Panc1 (cell line): ENCODE measurements at regions not wholly inside any gene's neighbourhood (a gene's known extent, or its start where the extent isn't known, plus 50 kb on each side); places are given as distances from the start of the nearest gene placed in this dataset.

Experiments used
- ATAC-seq: fragments of 200-7000 bp; cut with Tn5 transposase; 2 replicates; pipeline ENCODE4 v1.9.1; 2020; ENCODE audit warnings: mild to moderate bottlenecking, moderate library complexity
- BruUV-seq: library from RNA; stranded (reverse); fragments of 400-500 nt; replicated peaks from 2 replicates; lab custom pipeline; 2021; lab: Mats Ljungman, UMichigan
- CTCF ChIA-PET: fragments of 300-600 bp; sonication (Branson Sonifier 250); formaldehyde crosslinking; loops from one replicate; lab custom pipeline; 2022; ENCODE audit warnings: antibody characterized with exemption; lab: Charles Lee
- POLR2A ChIA-PET: fragments of 300-600 bp; sonication (Branson Sonifier 250); formaldehyde crosslinking; loops from one replicate; lab custom pipeline; 2022; ENCODE audit warnings: antibody characterized with exemption; lab: Charles Lee
- DNase-seq: peaks from one replicate; pipeline ENCODE4 v3.0.0-alpha.2; 2010; ENCODE audit warnings: low read depth, low spot score
- H3K27ac ChIP-seq: 2 replicates; pipeline ENCODE4 v1.5.1; 2011; ENCODE audit warnings: mild to moderate bottlenecking, low read length, inconsistent platforms
- H3K27me3 ChIP-seq: fragments of 200-500 bp; sonication (Bioruptor generic); 2 replicates; pipeline ENCODE4 v1.6.0; 2014; ENCODE audit warnings: low read length, inconsistent platforms; ENCODE audit not compliant: control insufficient read depth, insufficient read depth
- H3K36me3 ChIP-seq: fragments of 200-500 bp; sonication (Bioruptor generic); 2 replicates; pipeline ENCODE4 v1.5.1; 2014; ENCODE audit warnings: inconsistent platforms, mild to moderate bottlenecking, low read length, moderate library complexity; ENCODE audit not compliant: control insufficient read depth, insufficient read depth
- H3K4me1 ChIP-seq: 2 replicates; pipeline ENCODE4 v1.5.1; 2011; ENCODE audit warnings: inconsistent platforms, mild to moderate bottlenecking, low read length, moderate library complexity; ENCODE audit not compliant: control insufficient read depth, insufficient read depth
- H3K4me3 ChIP-seq, 2 experiments: 2 replicates each; pipeline ENCODE4 v1.5.1; 2011 to 2012; ENCODE audit warnings: low read depth in 2 of 2, low read length in 2 of 2, mild to moderate bottlenecking in 2 of 2, inconsistent platforms in 1 of 2, moderate library complexity in 1 of 2
- H3K9me3 ChIP-seq: fragments of 200-500 bp; sonication (Bioruptor generic); 2 replicates; pipeline ENCODE4 v1.5.1; 2014; ENCODE audit warnings: low read depth, mild to moderate bottlenecking, inconsistent platforms, low read length, moderate library complexity; ENCODE audit not compliant: control insufficient read depth, insufficient read depth
- POLR2AphosphoS5 ChIP-seq: IDR thresholded peaks from 2 replicates; pipeline ENCODE4 v1.6.1; 2012; ENCODE audit warnings: mild to moderate bottlenecking, low read depth, low read length, moderate library complexity
- REST ChIP-seq, 2 experiments: IDR thresholded peaks; 2 replicates each; pipeline ENCODE4 v1.6.1; 2011 to 2012; ENCODE audit warnings: low read depth in 2 of 2, control low read depth in 1 of 2, low read length in 1 of 2, mild to moderate bottlenecking in 1 of 2, moderate library complexity in 1 of 2; ENCODE audit not compliant: insufficient read depth in 1 of 2
- SIN3A ChIP-seq: IDR thresholded peaks from 2 replicates; pipeline ENCODE4 v1.6.1; 2012; ENCODE audit warnings: low read depth, mild to moderate bottlenecking, low read length, moderate library complexity, borderline replicate concordance; ENCODE audit not compliant: insufficient read depth
- TCF7L2 ChIP-seq: IDR thresholded peaks from 2 replicates; pipeline ENCODE4 v1.6.1; 2011; ENCODE audit warnings: mild to moderate bottlenecking, low read depth, low read length, inconsistent platforms
- in situ Hi-C: cut with HindIII; loops from 2 replicates; pipeline ENCODE4 v1.10.0; 2016; ENCODE audit warnings: low sequenced_read_pairs, low pct_unique_long_range_greater_than_20kb
- intact Hi-C: fragments of 100-400 bp; cut with micrococcal nuclease; formaldehyde crosslinking; loops from one replicate; pipeline ENCODE4 v1.10.0; 2022; ENCODE audit not compliant: unreplicated experiment
- TF ChIP-seq, protein P1 (sequence below): fragments of 450-650 bp; IDR thresholded peaks from 2 replicates; pipeline ENCODE4 v1.5.1; 2017; ENCODE audit warnings: mild to moderate bottlenecking

DNA sequence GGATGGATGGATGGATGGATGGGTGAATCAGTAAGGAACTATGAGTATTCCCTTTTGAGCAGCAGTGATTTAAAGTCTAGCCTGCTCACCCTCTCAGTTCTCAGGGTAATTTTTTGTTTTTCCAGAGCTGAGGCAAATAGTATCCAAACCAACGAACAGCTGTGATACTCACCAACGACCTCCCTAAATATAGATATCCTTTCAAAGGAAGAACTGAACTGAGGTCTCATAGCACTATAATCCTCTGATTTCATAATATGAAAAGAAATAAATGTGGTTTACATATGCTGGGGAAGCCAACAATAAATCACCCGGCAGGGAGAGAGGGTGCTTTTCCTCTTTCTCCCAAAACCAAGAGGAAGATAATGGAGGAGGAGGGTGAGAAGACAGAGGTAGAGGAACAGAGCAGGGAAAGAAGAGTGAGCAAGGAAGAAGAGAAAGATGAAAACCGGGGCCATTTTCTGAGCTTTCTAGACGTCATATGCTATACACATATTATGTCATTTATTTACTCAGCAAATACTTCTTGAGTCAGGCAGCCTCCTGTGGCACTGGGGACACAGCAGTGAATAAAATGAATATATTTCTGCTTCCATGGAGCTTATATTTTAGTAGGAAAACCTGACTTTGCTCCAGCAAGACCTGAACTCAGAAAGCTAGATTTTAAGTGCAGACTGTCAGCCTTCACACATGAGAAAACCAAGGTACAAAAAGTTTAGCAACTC lies 710.7 kb upstream of the TBX3 start:
- Histone ChIP-seq H3K4me3 (no peak overlapping the region), H3K9me3 (peaks cover 4% of the 10 kb centered on the region; the same call in 1 of the 2 replicates), H3K27ac (no peak overlapping the region), H3K4me1 (no peaks in the 10 kb centered on the region), H3K27me3 (no peaks in the 10 kb centered on the region), H3K36me3 (no peaks in the 10 kb centered on the region)
- ChIA-PET POLR2A (no interaction called here), CTCF (no interaction called here)
- TF ChIP-seq REST (IDR thresholded peaks at IDR 0.05; ENCODE audit: insufficient read depth in 1 of 2, low read depth in 2 of 2, low read length in 1 of 2) = no peak
- TF ChIP-seq POLR2AphosphoS5 = no peak
- no peak for TF ChIP-seq SIN3A
- TF ChIP-seq, protein P1, sequence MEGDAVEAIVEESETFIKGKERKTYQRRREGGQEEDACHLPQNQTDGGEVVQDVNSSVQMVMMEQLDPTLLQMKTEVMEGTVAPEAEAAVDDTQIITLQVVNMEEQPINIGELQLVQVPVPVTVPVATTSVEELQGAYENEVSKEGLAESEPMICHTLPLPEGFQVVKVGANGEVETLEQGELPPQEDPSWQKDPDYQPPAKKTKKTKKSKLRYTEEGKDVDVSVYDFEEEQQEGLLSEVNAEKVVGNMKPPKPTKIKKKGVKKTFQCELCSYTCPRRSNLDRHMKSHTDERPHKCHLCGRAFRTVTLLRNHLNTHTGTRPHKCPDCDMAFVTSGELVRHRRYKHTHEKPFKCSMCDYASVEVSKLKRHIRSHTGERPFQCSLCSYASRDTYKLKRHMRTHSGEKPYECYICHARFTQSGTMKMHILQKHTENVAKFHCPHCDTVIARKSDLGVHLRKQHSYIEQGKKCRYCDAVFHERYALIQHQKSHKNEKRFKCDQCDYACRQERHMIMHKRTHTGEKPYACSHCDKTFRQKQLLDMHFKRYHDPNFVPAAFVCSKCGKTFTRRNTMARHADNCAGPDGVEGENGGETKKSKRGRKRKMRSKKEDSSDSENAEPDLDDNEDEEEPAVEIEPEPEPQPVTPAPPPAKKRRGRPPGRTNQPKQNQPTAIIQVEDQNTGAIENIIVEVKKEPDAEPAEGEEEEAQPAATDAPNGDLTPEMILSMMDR = no peak
- no peak for TF ChIP-seq TCF7L2
- BruUV-seq = no TSS peak
- no peak for DNase-seq
- in situ Hi-C loops = no loop called here
- ATAC-seq = no peak
- intact Hi-C loops = no loop called here

GRCh38 chr12:115388139-115388538 lies 704.2 kb upstream of the TBX3 start:
- Histone ChIP-seq H3K27me3 (no peaks in the 10 kb centered on the region; the same call in 1 of the 2 replicates), H3K4me1 (no peaks in the 10 kb centered on the region), H3K27ac (no peak overlapping the region), H3K36me3 (no peaks in the 10 kb centered on the region), H3K4me3 (no peak overlapping the region), H3K9me3 (no peaks in the 10 kb centered on the region)
- intact Hi-C loops (no loop called here), in situ Hi-C loops (no loop called here)
- TF ChIP-seq TCF7L2 = no peak
- TF ChIP-seq, protein P1 = no peak
- no peak for TF ChIP-seq POLR2AphosphoS5
- no peak for TF ChIP-seq REST (IDR thresholded peaks at IDR 0.05; ENCODE audit: insufficient read depth in 1 of 2, low read depth in 2 of 2, low read length in 1 of 2)
- no peak for TF ChIP-seq SIN3A
- DNase-seq = no peak
- CTCF ChIA-PET = no interaction called here
- POLR2A ChIA-PET = no interaction called here
- no TSS peak for BruUV-seq
- no peak for ATAC-seq
